ENCODE measurements at regions not wholly inside any gene's neighbourhood (a gene's known extent, or its start where the extent isn't known, plus 50 kb on each side); places are given as distances from the start of the nearest gene placed in this dataset.

DNA sequence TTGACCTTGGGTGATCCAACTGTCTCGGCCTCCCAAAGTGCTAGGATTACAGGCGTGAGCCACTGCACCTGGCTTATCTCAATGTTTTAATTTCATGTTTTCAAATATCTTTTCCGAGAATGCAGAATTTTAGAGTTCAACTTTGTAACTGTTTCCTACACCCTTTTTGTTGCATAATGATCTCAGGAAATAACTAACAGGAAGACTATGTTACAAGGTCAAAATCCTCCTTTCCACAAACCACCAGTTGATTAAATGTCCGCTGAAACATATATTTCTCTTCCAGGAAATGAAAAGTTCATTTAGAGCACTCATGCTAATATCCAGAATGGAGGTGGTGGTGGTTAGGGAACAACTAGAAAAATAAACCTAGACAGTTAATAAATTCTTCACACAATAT lies 377.8 kb downstream of the PPP4R3C start:
- WGBS, 5 donors = 58 to 72% (median 70%) methylated on average over 4 of the region's 4 CpGs

DNA sequence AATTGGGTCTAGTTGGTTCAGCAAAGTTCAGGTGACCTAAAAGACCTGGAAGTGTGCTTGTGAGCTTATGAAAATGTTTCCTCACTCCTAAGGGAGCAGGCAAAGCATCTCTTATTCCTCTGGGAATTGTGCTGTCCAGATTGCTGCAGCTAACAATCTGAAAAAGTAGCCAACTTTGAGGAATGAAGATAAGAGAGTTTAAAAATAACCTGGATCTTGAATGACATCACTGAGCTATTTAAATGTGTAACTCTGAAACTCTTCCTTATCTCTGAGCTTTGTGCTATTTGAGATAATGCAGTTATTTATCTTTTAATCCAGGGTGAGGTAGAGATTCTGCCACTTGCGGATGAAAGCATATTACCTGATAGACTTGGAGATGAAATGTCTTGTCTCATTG lies 384.8 kb downstream of the PPP4R3C start:
- intact Hi-C loops (cut with DNase I; ENCODE audit: low total_unique reads) = no loop called here
- DNase-seq = no peak
- Histone ChIP-seq H3K27ac (no peak overlapping the region), H3K27me3 (replicated peaks in 1 of 7) (no peaks in the 10 kb centered on the region), H3K4me1 (no peaks in the 10 kb centered on the region), H3K9me3 (peaks cover 0 to 31% (median 4%) of the 10 kb centered on the region in 8 donors), H3K4me3 (no peak overlapping the region), H3K36me3 (no peaks in the 10 kb centered on the region)
- WGBS, 5 donors = 60 to 92% (median 75%) methylated on average over 1 of the region's 1 CpG
- TF ChIP-seq POLR2A (IDR thresholded peaks at IDR 0.05) = no peak
- TF ChIP-seq, protein P1, sequence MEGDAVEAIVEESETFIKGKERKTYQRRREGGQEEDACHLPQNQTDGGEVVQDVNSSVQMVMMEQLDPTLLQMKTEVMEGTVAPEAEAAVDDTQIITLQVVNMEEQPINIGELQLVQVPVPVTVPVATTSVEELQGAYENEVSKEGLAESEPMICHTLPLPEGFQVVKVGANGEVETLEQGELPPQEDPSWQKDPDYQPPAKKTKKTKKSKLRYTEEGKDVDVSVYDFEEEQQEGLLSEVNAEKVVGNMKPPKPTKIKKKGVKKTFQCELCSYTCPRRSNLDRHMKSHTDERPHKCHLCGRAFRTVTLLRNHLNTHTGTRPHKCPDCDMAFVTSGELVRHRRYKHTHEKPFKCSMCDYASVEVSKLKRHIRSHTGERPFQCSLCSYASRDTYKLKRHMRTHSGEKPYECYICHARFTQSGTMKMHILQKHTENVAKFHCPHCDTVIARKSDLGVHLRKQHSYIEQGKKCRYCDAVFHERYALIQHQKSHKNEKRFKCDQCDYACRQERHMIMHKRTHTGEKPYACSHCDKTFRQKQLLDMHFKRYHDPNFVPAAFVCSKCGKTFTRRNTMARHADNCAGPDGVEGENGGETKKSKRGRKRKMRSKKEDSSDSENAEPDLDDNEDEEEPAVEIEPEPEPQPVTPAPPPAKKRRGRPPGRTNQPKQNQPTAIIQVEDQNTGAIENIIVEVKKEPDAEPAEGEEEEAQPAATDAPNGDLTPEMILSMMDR (IDR thresholded peaks at IDR 0.05 in 8 of 11, conservative IDR thresholded peaks at IDR 0.05 in 3 of 11) = no peak
- no peak for TF ChIP-seq POLR2AphosphoS5 (IDR thresholded peaks at IDR 0.05)

More for the DNA sequence above, 377.8 kb downstream of the PPP4R3C start:
- Histone ChIP-seq H3K9me3 (no peaks in the 10 kb centered on the region), H3K36me3 (no peaks in the 10 kb centered on the region), H3K27ac (no peak overlapping the region), H3K4me1 (no peaks in the 10 kb centered on the region), H3K27me3 (replicated peaks in 1 of 7) (no peaks in the 10 kb centered on the region), H3K4me3 (no peak overlapping the region)
- intact Hi-C loops (cut with DNase I; ENCODE audit: low total_unique reads) = no loop called here
- no peak for DNase-seq
- TF ChIP-seq POLR2A (IDR thresholded peaks at IDR 0.05) (no peak), POLR2AphosphoS5 (IDR thresholded peaks at IDR 0.05) (no peak)
- TF ChIP-seq, protein P1 (IDR thresholded peaks at IDR 0.05 in 8 of 11, conservative IDR thresholded peaks at IDR 0.05 in 3 of 11) = no peak

DNA sequence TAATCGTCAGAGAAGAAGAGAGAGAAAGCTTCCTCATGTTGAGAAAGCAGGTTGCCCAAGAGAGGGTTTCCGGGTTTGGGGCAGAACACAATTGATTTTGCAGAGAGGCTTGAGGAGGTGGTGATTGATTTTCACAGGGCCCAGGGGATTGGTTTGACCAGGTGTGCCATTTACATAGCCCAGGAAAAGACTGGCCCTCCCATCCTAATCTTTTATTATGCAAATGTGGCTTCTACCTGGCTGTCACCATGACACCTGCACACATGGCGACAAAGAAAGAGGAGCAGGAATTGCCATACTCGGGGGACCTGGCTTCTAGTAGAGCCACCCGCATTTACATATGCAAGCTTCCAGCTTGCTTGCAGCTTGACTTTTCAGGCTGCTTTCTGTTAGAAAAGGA lies 405.3 kb downstream of the PPP4R3C start:
- WGBS, 5 donors = 68 to 88% (median 75%) methylated on average over 5 of the region's 5 CpGs
- H3K27me3 ChIP-seq (replicated peaks in 1 of 7) = no peaks in the 10 kb centered on the region
- intact Hi-C loops (cut with DNase I; ENCODE audit: low total_unique reads) = no loop called here

DNA sequence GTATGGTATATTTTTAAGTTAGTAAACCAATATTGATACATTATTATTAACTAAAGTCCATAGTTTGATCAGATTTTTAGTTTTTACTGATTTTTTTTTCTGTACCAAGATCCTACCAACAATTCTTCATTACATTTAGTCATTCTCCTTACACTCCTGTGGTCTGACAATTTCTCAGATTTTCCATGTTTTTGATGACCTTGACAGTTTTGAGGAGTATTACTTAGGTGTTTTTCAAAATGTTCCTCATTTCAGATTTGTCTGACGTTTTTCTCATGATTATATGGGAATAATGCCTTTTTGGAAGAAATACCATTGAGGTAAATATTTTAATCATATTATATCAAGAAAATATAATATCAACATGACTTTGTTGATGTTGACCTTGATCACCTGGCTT lies 423.8 kb downstream of the PPP4R3C start:
- no peak overlapping the region for H3K27ac ChIP-seq
- DNase-seq = no peak
- peaks cover 0 to 7% (median 0%) of the 10 kb centered on the region in 8 donors for H3K9me3 ChIP-seq
- intact Hi-C loops (cut with DNase I; ENCODE audit: low total_unique reads) = no loop called here
- H3K4me3 ChIP-seq = no peak overlapping the region
- no peaks in the 10 kb centered on the region for H3K36me3 ChIP-seq
- no peaks in the 10 kb centered on the region for H3K27me3 ChIP-seq (replicated peaks in 1 of 7)
- no peak for TF ChIP-seq POLR2AphosphoS5 (IDR thresholded peaks at IDR 0.05)
- TF ChIP-seq, protein P1 (IDR thresholded peaks at IDR 0.05 in 8 of 11, conservative IDR thresholded peaks at IDR 0.05 in 3 of 11) = no peak
- no peaks in the 10 kb centered on the region for H3K4me1 ChIP-seq
- WGBS, 5 donors = 33 to 64% (median 41%) methylated on average over 1 of the region's 1 CpG

More for the DNA sequence above, 405.3 kb downstream of the PPP4R3C start:
- Histone ChIP-seq H3K36me3 (no peaks in the 10 kb centered on the region), H3K9me3 (no peaks in the 10 kb centered on the region), H3K4me3 (no peak overlapping the region), H3K27ac (no peak overlapping the region), H3K4me1 (no peaks in the 10 kb centered on the region)
- DNase-seq = no peak
- TF ChIP-seq POLR2AphosphoS5 (IDR thresholded peaks at IDR 0.05) (no peak), POLR2A (IDR thresholded peaks at IDR 0.05) (no peak)
- TF ChIP-seq, protein P1 (IDR thresholded peaks at IDR 0.05 in 8 of 11, conservative IDR thresholded peaks at IDR 0.05 in 3 of 11) = no peak
